ENCODE measurements at regions not wholly inside any gene's neighbourhood (a gene's known extent, or its start where the extent isn't known, plus 50 kb on each side); places are given as distances from the start of the nearest gene placed in this dataset.
"Not testable (repeated sequence)": the region's sequence is repeated elsewhere in the genome, so short reads cannot be mapped to it uniquely, and the experiment has no call there.

DNA sequence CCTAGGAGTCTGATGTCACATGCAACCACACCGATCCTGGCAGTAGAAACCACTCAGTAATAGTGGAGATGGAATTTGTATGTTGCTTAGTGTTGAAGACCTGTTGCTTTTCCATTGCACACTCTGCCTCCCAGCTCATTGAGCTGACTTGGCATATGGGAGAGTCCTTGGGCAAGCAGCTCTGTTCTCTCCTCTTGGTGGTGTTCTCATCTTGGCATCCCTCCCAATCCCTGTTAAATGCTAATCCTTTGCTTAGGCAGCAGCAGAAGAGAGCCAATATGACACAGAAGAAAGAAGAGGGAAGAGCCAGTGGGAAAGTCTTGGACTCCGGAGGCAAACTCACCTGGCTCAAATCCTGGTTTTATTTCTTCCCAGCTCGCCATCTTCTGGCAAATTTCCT is 178.0 kb upstream of the CAND1 start:
- no peak overlapping the region for H3K27ac ChIP-seq (ENCODE audit: low read length)
- ATAC-seq (no peak), DNase-seq (ENCODE audit: low read depth, low spot score) (no peak)
- H3K4me1 ChIP-seq (ENCODE audit: control insufficient read depth, insufficient read depth, low read length): no peaks in the 10 kb centered on the region
- no peaks in the 10 kb centered on the region for H3K9me3 ChIP-seq (ENCODE audit: control insufficient read depth, insufficient read depth, low read depth, low read length)
- TF ChIP-seq REST (IDR thresholded peaks at IDR 0.05; ENCODE audit: insufficient read depth in 1 of 2, low read depth in 2 of 2, low read length in 1 of 2): no peak
- TF ChIP-seq TCF7L2 (IDR thresholded peaks at IDR 0.05; ENCODE audit: low read depth, low read length): no peak
- no peak for TF ChIP-seq SIN3A (IDR thresholded peaks at IDR 0.05; ENCODE audit: borderline replicate concordance, insufficient read depth, low read depth, low read length)
- TF ChIP-seq CTCF (IDR thresholded peaks at IDR 0.05): no peak
- no peak for TF ChIP-seq POLR2AphosphoS5 (IDR thresholded peaks at IDR 0.05; ENCODE audit: low read depth, low read length)
- CTCF ChIA-PET: no interaction called here
- POLR2A ChIA-PET: no interaction called here
- no peaks in the 10 kb centered on the region for H3K36me3 ChIP-seq (ENCODE audit: control insufficient read depth, insufficient read depth, low read length)
- H3K4me3 ChIP-seq (ENCODE audit: low read depth in 2 of 2, low read length in 2 of 2): no peak overlapping the region
- intact Hi-C loops (cut with micrococcal nuclease; ENCODE audit: unreplicated experiment): no loop called here
- BruUV-seq (replicated peaks): no TSS peak
- in situ Hi-C loops (cut with HindIII; ENCODE audit: low pct_unique_long_range_greater_than_20kb, low sequenced_read_pairs): no loop called here
- H3K27me3 ChIP-seq (ENCODE audit: control insufficient read depth, insufficient read depth, low read length): 0 out of 2 replicates have a peak, but pooled peaks cover 2% of the 10 kb centered on the region

GRCh38 chr12:67091678-67092077 is 177.5 kb upstream of the CAND1 start:
- Histone ChIP-seq H3K4me3 (ENCODE audit: low read depth in 2 of 2, low read length in 2 of 2) (no peak overlapping the region), H3K9me3 (ENCODE audit: control insufficient read depth, insufficient read depth, low read depth, low read length) (no peaks in the 10 kb centered on the region), H3K27me3 (ENCODE audit: control insufficient read depth, insufficient read depth, low read length) (0 out of 2 replicates have a peak, but pooled peaks cover 2% of the 10 kb centered on the region), H3K36me3 (ENCODE audit: control insufficient read depth, insufficient read depth, low read length) (no peaks in the 10 kb centered on the region), H3K4me1 (ENCODE audit: control insufficient read depth, insufficient read depth, low read length) (no peaks in the 10 kb centered on the region), H3K27ac (ENCODE audit: low read length) (no peak overlapping the region)
- TF ChIP-seq SIN3A (IDR thresholded peaks at IDR 0.05; ENCODE audit: borderline replicate concordance, insufficient read depth, low read depth, low read length): no peak
- TF ChIP-seq POLR2AphosphoS5 (IDR thresholded peaks at IDR 0.05; ENCODE audit: low read depth, low read length): no peak
- no peak for TF ChIP-seq TCF7L2 (IDR thresholded peaks at IDR 0.05; ENCODE audit: low read depth, low read length)
- no peak for TF ChIP-seq CTCF (IDR thresholded peaks at IDR 0.05)
- no peak for TF ChIP-seq REST (IDR thresholded peaks at IDR 0.05; ENCODE audit: insufficient read depth in 1 of 2, low read depth in 2 of 2, low read length in 1 of 2)
- POLR2A ChIA-PET: no interaction called here
- ATAC-seq (no peak), DNase-seq (ENCODE audit: low read depth, low spot score) (no peak)
- in situ Hi-C loops (cut with HindIII; ENCODE audit: low pct_unique_long_range_greater_than_20kb, low sequenced_read_pairs): no loop called here
- CTCF ChIA-PET: no interaction called here
- intact Hi-C loops (cut with micrococcal nuclease; ENCODE audit: unreplicated experiment): no loop called here
- no TSS peak for BruUV-seq (replicated peaks)

DNA sequence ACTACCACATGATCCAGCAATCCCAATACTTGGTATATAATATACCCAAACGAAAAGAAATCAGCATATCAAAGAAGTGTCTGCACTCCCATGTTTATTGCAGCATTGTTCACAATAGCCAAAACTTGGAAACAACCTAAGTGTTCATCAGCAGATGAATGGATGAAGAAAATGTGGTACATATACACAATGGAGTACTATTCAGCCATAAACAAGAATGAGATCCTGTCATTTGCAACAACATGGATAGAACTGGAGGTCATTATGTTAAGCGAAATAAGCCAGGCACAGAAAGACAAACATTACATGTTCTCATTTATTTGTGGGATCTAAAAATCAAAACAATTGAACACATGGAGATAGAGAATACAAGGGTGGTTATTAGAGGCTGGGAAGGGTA is 176.2 kb upstream of the CAND1 start:
- in situ Hi-C loops (cut with HindIII; ENCODE audit: low pct_unique_long_range_greater_than_20kb, low sequenced_read_pairs); H3K4me1 ChIP-seq (ENCODE audit: control insufficient read depth, insufficient read depth, low read length); H3K36me3 ChIP-seq (ENCODE audit: control insufficient read depth, insufficient read depth, low read length); CTCF ChIA-PET; H3K4me3 ChIP-seq (ENCODE audit: low read depth in 2 of 2, low read length in 2 of 2); ATAC-seq; DNase-seq (ENCODE audit: low read depth, low spot score); H3K9me3 ChIP-seq (ENCODE audit: control insufficient read depth, insufficient read depth, low read depth, low read length); H3K27me3 ChIP-seq (ENCODE audit: control insufficient read depth, insufficient read depth, low read length); BruUV-seq (replicated peaks); H3K27ac ChIP-seq (ENCODE audit: low read length); intact Hi-C loops (cut with micrococcal nuclease; ENCODE audit: unreplicated experiment): not testable (repeated sequence)
- POLR2A ChIA-PET: interaction anchor here (0.6 kb wide), 1 partner anchor 24 kb away, joined by 7 read pairs; no protein-coding TSS in a partner anchor

Measured in Panc1 (cell line).